Calu3 (cell line): ENCODE measurements at regions not wholly inside any gene's neighbourhood (a gene's known extent, or its start where the extent isn't known, plus 50 kb on each side); places are given as distances from the start of the nearest gene placed in this dataset.

Experiments used
- BruUV-seq: library from RNA; stranded (reverse); fragments of 400-500 nt; replicated peaks from 2 replicates; lab custom pipeline; 2021; lab: Mats Ljungman, UMichigan
- CTCF ChIA-PET: fragments of 300-600 bp; sonication (Branson Sonifier 250); formaldehyde crosslinking; loops from one replicate; lab custom pipeline; 2022; ENCODE audit warnings: antibody characterized with exemption; lab: Charles Lee
- DNase-seq: peaks from one replicate; pipeline ENCODE4 v3.0.0; 2022
- H3K27ac Mint-ChIP-seq: one replicate; pipeline ENCODE4 v1.8.0; 2022; ENCODE audit warnings: mixed read lengths; ENCODE audit not compliant: unreplicated experiment
- H3K27me3 Mint-ChIP-seq: one replicate; pipeline ENCODE4 v1.8.0; 2022; ENCODE audit warnings: mixed read lengths; ENCODE audit not compliant: unreplicated experiment
- H3K36me3 Mint-ChIP-seq: one replicate; pipeline ENCODE4 v1.8.0; 2022; ENCODE audit warnings: mild to moderate bottlenecking, moderate library complexity, mixed read lengths; ENCODE audit not compliant: insufficient read depth, unreplicated experiment
- H3K4me1 Mint-ChIP-seq: one replicate; pipeline ENCODE4 v1.8.0; 2022; ENCODE audit warnings: mild to moderate bottlenecking, low read depth, mixed read lengths; ENCODE audit not compliant: unreplicated experiment
- H3K4me3 Mint-ChIP-seq: one replicate; pipeline ENCODE4 v1.8.0; 2022; ENCODE audit warnings: mild to moderate bottlenecking, low read depth, moderate library complexity, mixed read lengths; ENCODE audit not compliant: unreplicated experiment
- H3K9me3 Mint-ChIP-seq: one replicate; pipeline ENCODE4 v1.8.0; 2022; ENCODE audit warnings: low read depth, mixed read lengths; ENCODE audit not compliant: unreplicated experiment
- CTCF ChIP-seq: fragments of 200-600 bp; IDR thresholded peaks from one replicate; pipeline ENCODE4 v1.8.0; 2022; ENCODE audit warnings: antibody characterized with exemption; ENCODE audit not compliant: unreplicated experiment
- intact Hi-C: fragments of 100-400 bp; cut with micrococcal nuclease; formaldehyde crosslinking; loops from one replicate; pipeline ENCODE4 v1.10.0; 2022; ENCODE audit not compliant: unreplicated experiment

GRCh38 chr10:35972275-35972674 is 330.2 kb upstream of the FZD8 start:
- no peak overlapping the region for H3K4me3 Mint-ChIP-seq
- H3K27ac Mint-ChIP-seq, result no peak overlapping the region
- no peak for DNase-seq
- H3K9me3 Mint-ChIP-seq, result peaks cover 9% of the 10 kb centered on the region
- intact Hi-C loops, result no loop called here
- no peaks in the 10 kb centered on the region for H3K27me3 Mint-ChIP-seq
- no peak for TF ChIP-seq CTCF
- BruUV-seq, result no TSS peak
- CTCF ChIA-PET, result no interaction called here
- H3K36me3 Mint-ChIP-seq, result no peaks in the 10 kb centered on the region
- no peaks in the 10 kb centered on the region for H3K4me1 Mint-ChIP-seq

DNA sequence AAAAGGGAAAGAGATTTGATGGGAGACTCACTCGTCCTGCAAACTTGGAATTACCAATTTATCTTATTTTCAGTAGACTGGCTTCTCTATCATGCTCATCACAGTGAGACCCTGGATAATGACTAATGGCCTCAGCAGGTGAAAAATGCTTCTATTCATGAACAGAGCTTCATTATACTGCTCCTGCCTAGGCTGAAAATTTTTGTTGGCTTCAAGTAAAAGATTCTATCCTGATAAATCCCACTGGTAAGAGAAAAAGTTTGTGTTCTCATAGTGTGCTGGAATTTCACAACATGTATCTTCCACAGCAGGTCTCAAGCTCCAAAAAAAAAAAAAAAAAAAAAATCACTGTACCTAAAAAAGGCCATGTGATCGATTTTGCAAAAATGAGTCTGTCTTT is 329.3 kb upstream of the FZD8 start:
- intact Hi-C loops, result no loop called here
- no peak overlapping the region for H3K27ac Mint-ChIP-seq
- H3K36me3 Mint-ChIP-seq, result no peaks in the 10 kb centered on the region
- CTCF ChIA-PET, result interaction anchor here (0.7 kb wide), 1 partner anchor 360 kb away, joined by 7 read pairs; no protein-coding TSS in a partner anchor
- no peak for TF ChIP-seq CTCF
- H3K9me3 Mint-ChIP-seq, result peaks cover 9% of the 10 kb centered on the region
- BruUV-seq, result no TSS peak
- H3K27me3 Mint-ChIP-seq, result no peaks in the 10 kb centered on the region
- H3K4me1 Mint-ChIP-seq, result no peaks in the 10 kb centered on the region
- H3K4me3 Mint-ChIP-seq, result no peak overlapping the region
- DNase-seq, result no peak

- H3K27ac Mint-ChIP-seq, result no peak overlapping the region
- TF ChIP-seq CTCF, result no peak
- BruUV-seq, result no TSS peak
- H3K36me3 Mint-ChIP-seq, result no peaks in the 10 kb centered on the region
- H3K4me3 Mint-ChIP-seq, result no peak overlapping the region
- intact Hi-C loops, result no loop called here
- CTCF ChIA-PET, result no interaction called here
- H3K9me3 Mint-ChIP-seq, result peaks cover 7% of the 10 kb centered on the region
- no peak for DNase-seq
- no peaks in the 10 kb centered on the region for H3K4me1 Mint-ChIP-seq
- H3K27me3 Mint-ChIP-seq, result no peaks in the 10 kb centered on the region
Measured at GRCh38 chr10:35963685-35964084, 321.6 kb upstream of the FZD8 start.

DNA sequence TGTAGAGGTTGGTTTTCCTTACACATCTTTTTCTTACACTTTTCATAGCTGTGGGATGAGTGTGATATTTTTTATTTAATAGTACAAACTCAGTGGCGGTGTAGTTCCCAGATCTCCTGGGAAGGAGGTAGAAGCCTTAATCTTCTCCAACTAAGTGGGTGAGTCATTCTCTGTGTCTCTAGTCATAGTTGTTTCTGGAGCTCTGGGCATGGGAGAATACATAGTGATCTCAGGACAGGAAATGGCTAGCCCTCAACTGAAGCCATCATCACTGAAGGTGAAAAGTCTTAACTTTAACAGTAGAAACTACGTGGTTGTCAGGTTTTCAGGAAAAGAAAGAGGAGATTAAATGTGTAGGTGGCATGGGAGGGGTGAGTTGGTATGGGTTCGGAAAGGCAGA is 319.4 kb upstream of the FZD8 start:
- Mint-ChIP-seq H3K4me3 (no peak overlapping the region), H3K36me3 (no peaks in the 10 kb centered on the region), H3K27ac (no peak overlapping the region), H3K27me3 (no peaks in the 10 kb centered on the region), H3K9me3 (peaks cover 5% of the 10 kb centered on the region), H3K4me1 (no peaks in the 10 kb centered on the region)
- no TSS peak for BruUV-seq
- CTCF ChIA-PET, result no interaction called here
- no peak for TF ChIP-seq CTCF
- DNase-seq, result no peak
- intact Hi-C loops, result no loop called here
